ENCODE measurements at regions not wholly inside any gene's neighbourhood (a gene's known extent, or its start where the extent isn't known, plus 50 kb on each side); places are given as distances from the start of the nearest gene placed in this dataset.
"Not testable (repeated sequence)": the region's sequence is repeated elsewhere in the genome, so short reads cannot be mapped to it uniquely, and the experiment has no call there.

GRCh38 chr12:92382383-92382878 is 236.8 kb upstream of the BTG1 start:
- H3K36me3 ChIP-seq (ENCODE audit: insufficient read depth, low read length) = no peaks in the 10 kb centered on the region
- H3K4me2 ChIP-seq (ENCODE audit: insufficient read depth, low read length) = no peak overlapping the region
- no peak overlapping the region for H3K4me3 ChIP-seq (ENCODE audit: insufficient read depth, low read length)
- H4K20me1 ChIP-seq (ENCODE audit: insufficient read depth, low read length) = no peaks in the 10 kb centered on the region
- H3K27ac ChIP-seq (ENCODE audit: low read depth, low read length) = no peak overlapping the region
- TF ChIP-seq CTCF (IDR thresholded peaks at IDR 0.05; ENCODE audit: extremely low read depth, low read depth, low read length) = no peak
- H3K9me3 ChIP-seq (ENCODE audit: low read depth, low read length) = no peaks in the 10 kb centered on the region
- H3K79me2 ChIP-seq (ENCODE audit: insufficient read depth, low read length) = no peaks in the 10 kb centered on the region
- no peak for DNase-seq (ENCODE audit: insufficient read length, low spot score, missing footprints)
- H2AFZ ChIP-seq (ENCODE audit: low read length) = no peak overlapping the region
- H3K27me3 ChIP-seq (ENCODE audit: insufficient read depth, low read length) = no peaks in the 10 kb centered on the region
- no peaks in the 10 kb centered on the region for H3K4me1 ChIP-seq (ENCODE audit: insufficient read depth, low read length)

- no peak for DNase-seq (ENCODE audit: insufficient read length, low spot score, missing footprints)
- no peaks in the 10 kb centered on the region for H4K20me1 ChIP-seq (ENCODE audit: insufficient read depth, low read length)
- no peaks in the 10 kb centered on the region for H3K36me3 ChIP-seq (ENCODE audit: insufficient read depth, low read length)
- no peaks in the 10 kb centered on the region for H3K79me2 ChIP-seq (ENCODE audit: insufficient read depth, low read length)
- H3K4me1 ChIP-seq (ENCODE audit: insufficient read depth, low read length) = no peaks in the 10 kb centered on the region
- no peak overlapping the region for H3K4me2 ChIP-seq (ENCODE audit: insufficient read depth, low read length)
- H3K4me3 ChIP-seq (ENCODE audit: insufficient read depth, low read length) = no peak overlapping the region
- no peak overlapping the region for H2AFZ ChIP-seq (ENCODE audit: low read length)
- H3K9me3 ChIP-seq (ENCODE audit: low read depth, low read length) = no peaks in the 10 kb centered on the region
- H3K27ac ChIP-seq (ENCODE audit: low read depth, low read length) = no peak overlapping the region
- TF ChIP-seq CTCF (IDR thresholded peaks at IDR 0.05; ENCODE audit: extremely low read depth, low read depth, low read length) = no peak
- H3K27me3 ChIP-seq (ENCODE audit: insufficient read depth, low read length) = no peaks in the 10 kb centered on the region
Measured at GRCh38 chr12:92381856-92382255, 236.2 kb upstream of the BTG1 start.

- Histone ChIP-seq H3K4me1 (ENCODE audit: insufficient read depth, low read length) (no peaks in the 10 kb centered on the region), H3K4me3 (ENCODE audit: insufficient read depth, low read length) (no peak overlapping the region), H3K4me2 (ENCODE audit: insufficient read depth, low read length) (no peak overlapping the region), H3K79me2 (ENCODE audit: insufficient read depth, low read length) (no peaks in the 10 kb centered on the region), H2AFZ (ENCODE audit: low read length) (no peak overlapping the region), H3K27me3 (ENCODE audit: insufficient read depth, low read length) (no peaks in the 10 kb centered on the region), H3K9me3 (ENCODE audit: low read depth, low read length) (no peaks in the 10 kb centered on the region), H4K20me1 (ENCODE audit: insufficient read depth, low read length) (no peaks in the 10 kb centered on the region), H3K36me3 (ENCODE audit: insufficient read depth, low read length) (no peaks in the 10 kb centered on the region), H3K27ac (ENCODE audit: low read depth, low read length) (no peak overlapping the region)
- no peak for TF ChIP-seq CTCF (IDR thresholded peaks at IDR 0.05; ENCODE audit: extremely low read depth, low read depth, low read length)
- DNase-seq (ENCODE audit: insufficient read length, low spot score, missing footprints) = no peak
Measured at GRCh38 chr12:92378682-92379479, 233.2 kb upstream of the BTG1 start.

GRCh38 chr12:92375504-92375903 is 229.9 kb upstream of the BTG1 start:
- H3K4me1 ChIP-seq (ENCODE audit: insufficient read depth, low read length); H3K79me2 ChIP-seq (ENCODE audit: insufficient read depth, low read length); H3K4me3 ChIP-seq (ENCODE audit: insufficient read depth, low read length); H2AFZ ChIP-seq (ENCODE audit: low read length); DNase-seq (ENCODE audit: insufficient read length, low spot score, missing footprints); H3K27me3 ChIP-seq (ENCODE audit: insufficient read depth, low read length); H4K20me1 ChIP-seq (ENCODE audit: insufficient read depth, low read length); H3K27ac ChIP-seq (ENCODE audit: low read depth, low read length); H3K9me3 ChIP-seq (ENCODE audit: low read depth, low read length); H3K36me3 ChIP-seq (ENCODE audit: insufficient read depth, low read length); H3K4me2 ChIP-seq (ENCODE audit: insufficient read depth, low read length): not testable (repeated sequence)

Data from osteoblast (primary cell).